Spleen (tissue), 7 donors: ENCODE measurements at regions not wholly inside any gene's neighbourhood (a gene's known extent, or its start where the extent isn't known, plus 50 kb on each side); places are given as distances from the start of the nearest gene placed in this dataset.

Experiments used
- CTCF ChIP-seq, 11 experiments: fragments of 200-600 bp in 7 of 11; fragments of 450-650 bp in 4 of 11; sonication (generic) in 4 of 11; IDR thresholded peaks in 8 of 11; conservative IDR thresholded peaks in 3 of 11; 1 replicate in 7 of 11; 2 replicates in 4 of 11; pipeline versions ENCODE4 v1.4.0 to v1.8.0; 2016 to 2021; ENCODE audit warnings: antibody characterized with exemption in 11 of 11, inconsistent platforms in 4 of 11, mild to moderate bottlenecking in 1 of 11
- POLR2A ChIP-seq, 3 donors: fragments of 450-650 bp; IDR thresholded peaks; one replicate each; pipeline ENCODE4 v1.5.1; 2017; ENCODE audit warnings: antibody characterized with exemption in 3 of 3, mild to moderate bottlenecking in 1 of 3
- donor health status: DM: no; HTN: no; CAD: no; lungs with moderate emphysema.
- donor health status: DM: no; HTN: no; CAD: no.
- donor health status: DM: no; HTN: no; CAD: no.

- TF ChIP-seq CTCF (IDR thresholded peaks at IDR 0.05 in 8 of 11, conservative IDR thresholded peaks at IDR 0.05 in 3 of 11) (no peak), POLR2A (IDR thresholded peaks at IDR 0.05) (no peak)
These were observed 361.1 kb downstream of the FOXA2 start for GRCh38 chr20:22223236-22223635.
